ENCODE measurements at regions not wholly inside any gene's neighbourhood (a gene's known extent, or its start where the extent isn't known, plus 50 kb on each side); places are given as distances from the start of the nearest gene placed in this dataset.

DNA sequence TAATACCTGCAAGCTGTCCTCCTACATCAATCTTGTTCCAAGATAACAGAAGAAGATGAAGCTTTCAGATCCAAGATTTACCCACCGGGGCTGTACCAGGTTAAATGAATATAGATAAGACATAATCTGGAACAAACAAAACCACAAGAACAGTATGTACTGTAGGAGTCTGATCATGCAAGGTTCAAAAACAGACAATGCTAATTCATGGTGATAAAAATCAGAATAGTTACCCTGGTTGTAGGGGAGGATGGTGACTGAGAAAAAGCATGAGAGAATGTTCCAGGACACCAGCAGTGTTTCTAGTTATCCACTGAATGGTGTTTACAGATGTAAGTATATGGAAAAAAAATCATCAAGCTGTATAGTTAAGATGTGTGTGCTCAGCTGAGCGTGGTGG is 211.6 kb upstream of the TBL1X start (continued):
- no peak for TF ChIP-seq SP2 (IDR thresholded peaks at IDR 0.05; ENCODE audit: low read length)
- no peak for TF ChIP-seq SRF (IDR thresholded peaks at IDR 0.05; ENCODE audit: low read depth, low read length)
- no peak for TF ChIP-seq SUZ12 (IDR thresholded peaks at IDR 0.05; ENCODE audit: low read length)
- TF ChIP-seq NRF1 (IDR thresholded peaks at IDR 0.05; ENCODE audit: low read depth, low read length) = no peak
- TF ChIP-seq EP300 (IDR thresholded peaks at IDR 0.05; ENCODE audit: borderline replicate concordance in 1 of 2, low read depth in 2 of 2, low read length in 2 of 2) = no peak
